ENCODE measurements at regions not wholly inside any gene's neighbourhood (a gene's known extent, or its start where the extent isn't known, plus 50 kb on each side); places are given as distances from the start of the nearest gene placed in this dataset.
"Not testable (repeated sequence)": the region's sequence is repeated elsewhere in the genome, so short reads cannot be mapped to it uniquely, and the experiment has no call there.

- FAIRE-seq (no peak), DNase-seq (ENCODE audit: low spot score) (peak; percentile 81)
Measured at GRCh38 chr20:47440857-47441773, 60.6 kb upstream of the NCOA3 start.

- DNase-seq (ENCODE audit: low spot score) (no peak), FAIRE-seq (no peak)
Measured at GRCh38 chr20:47441774-47442150, 59.9 kb upstream of the NCOA3 start.

- DNase-seq (ENCODE audit: low spot score); FAIRE-seq: not testable (repeated sequence)
Measured at GRCh38 chr20:47443060-47443459, 58.6 kb upstream of the NCOA3 start.

- no peak for FAIRE-seq
- no peak for DNase-seq (ENCODE audit: low spot score)
Measured at GRCh38 chr20:47444584-47444983, 57.1 kb upstream of the NCOA3 start.

GRCh38 chr20:47445291-47445690 lies 56.4 kb upstream of the NCOA3 start:
- FAIRE-seq = no peak

GRCh38 chr20:47447350-47448296 lies 54.1 kb upstream of the NCOA3 start:
- FAIRE-seq; DNase-seq (ENCODE audit: low spot score): not testable (repeated sequence)

More at GRCh38 chr20:47445291-47445690, 56.4 kb upstream of the NCOA3 start:
- no peak for DNase-seq (ENCODE audit: low spot score)

GRCh38 chr20:47448429-47448828 lies 53.3 kb upstream of the NCOA3 start:
- no peak for FAIRE-seq
- DNase-seq (ENCODE audit: low spot score) = no peak

- DNase-seq (ENCODE audit: low spot score) (no peak), FAIRE-seq (no peak)
Measured at GRCh38 chr20:47451602-47451904, 50.1 kb upstream of the NCOA3 start.

Data from urothelium cell line (cell line).